H54 (cell line): ENCODE measurements at regions not wholly inside any gene's neighbourhood (a gene's known extent, or its start where the extent isn't known, plus 50 kb on each side); places are given as distances from the start of the nearest gene placed in this dataset.
"Not testable (repeated sequence)": the region's sequence is repeated elsewhere in the genome, so short reads cannot be mapped to it uniquely, and the experiment has no call there.

Source experiments
- DNase-seq: peaks from one replicate; pipeline ENCODE4 v3.0.0; 2011; ENCODE audit warnings: low spot score, mixed read lengths; ENCODE audit not compliant: insufficient read length
- FAIRE-seq: peaks from 3 replicates; lab custom pipeline; 2011; peaks lifted over from hg19 to GRCh38; lab: Jason Lieb, UNC
- POLR2A ChIP-seq: IDR thresholded peaks from 2 replicates; pipeline ENCODE4 v1.6.1; 2011; ENCODE audit warnings: low read depth, mild to moderate bottlenecking, low read length

DNA sequence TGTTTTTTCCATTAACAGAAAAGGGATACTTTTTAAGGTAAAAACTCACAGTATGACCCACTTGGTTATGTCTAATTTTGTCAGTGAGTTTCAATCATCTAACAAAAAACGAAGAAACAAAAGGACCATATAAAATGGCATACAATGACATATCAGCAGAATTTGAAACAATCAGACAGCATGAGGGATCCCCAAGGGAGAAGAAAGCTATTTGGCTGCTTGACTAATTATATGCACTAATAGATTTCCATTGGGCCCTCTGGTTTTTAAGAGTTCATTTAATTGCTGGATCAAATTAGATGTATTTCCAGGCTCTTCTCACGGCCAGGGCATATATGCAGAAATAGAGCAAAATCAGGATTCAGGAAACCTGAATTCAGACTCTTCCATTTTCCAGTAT lies 376.4 kb upstream of the GBE1 start:
- TF ChIP-seq POLR2A: no peak
- FAIRE-seq: no peak
- no peak for DNase-seq

DNA sequence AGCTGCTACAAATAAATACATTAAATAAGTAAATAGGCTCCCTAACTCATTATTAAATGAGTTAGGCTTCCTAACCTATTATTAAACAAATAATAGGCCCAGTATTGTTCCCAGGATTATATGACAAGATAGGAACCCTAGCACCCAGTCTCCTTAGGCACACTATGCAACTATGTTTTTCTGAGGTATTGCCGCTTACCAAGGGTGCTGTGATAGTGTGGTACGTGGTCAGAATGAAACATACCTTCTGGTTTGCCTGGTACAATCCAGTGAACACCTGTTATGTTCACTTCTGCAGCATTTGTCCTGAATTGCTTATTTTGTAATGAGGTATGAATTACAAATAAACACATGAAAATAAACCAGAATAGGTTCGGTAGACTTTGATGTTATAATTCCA lies 375.6 kb upstream of the GBE1 start:
- no peak for TF ChIP-seq POLR2A
- DNase-seq (no peak), FAIRE-seq (no peak)

DNA sequence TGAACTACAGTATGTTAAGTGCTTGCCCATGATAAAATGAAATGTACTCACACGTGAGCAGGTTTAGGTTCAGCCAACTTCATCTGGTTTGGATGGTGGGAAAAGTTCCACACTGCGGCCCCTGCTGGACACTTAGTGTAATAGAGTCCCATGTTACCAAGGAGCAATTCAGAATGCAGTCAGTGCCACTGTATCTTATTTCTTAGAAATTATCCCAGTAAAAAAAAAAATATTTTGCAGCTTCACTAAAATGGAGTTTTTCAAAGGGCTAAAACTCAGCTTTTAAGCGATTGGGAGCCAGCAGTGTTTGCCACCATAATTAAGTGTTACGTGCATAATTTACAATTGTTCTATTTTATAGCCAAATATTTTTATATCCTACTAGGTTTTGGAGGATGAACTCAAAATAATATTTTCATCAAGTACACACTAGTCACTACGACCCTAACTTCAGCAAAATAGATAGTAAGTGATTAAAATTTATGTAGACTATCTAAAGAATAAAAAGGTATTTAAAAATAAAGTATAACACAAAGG lies 371.7 kb upstream of the GBE1 start:
- DNase-seq: peak; percentile 30
- no peak for TF ChIP-seq POLR2A
- peak; percentile 73 for FAIRE-seq

DNA sequence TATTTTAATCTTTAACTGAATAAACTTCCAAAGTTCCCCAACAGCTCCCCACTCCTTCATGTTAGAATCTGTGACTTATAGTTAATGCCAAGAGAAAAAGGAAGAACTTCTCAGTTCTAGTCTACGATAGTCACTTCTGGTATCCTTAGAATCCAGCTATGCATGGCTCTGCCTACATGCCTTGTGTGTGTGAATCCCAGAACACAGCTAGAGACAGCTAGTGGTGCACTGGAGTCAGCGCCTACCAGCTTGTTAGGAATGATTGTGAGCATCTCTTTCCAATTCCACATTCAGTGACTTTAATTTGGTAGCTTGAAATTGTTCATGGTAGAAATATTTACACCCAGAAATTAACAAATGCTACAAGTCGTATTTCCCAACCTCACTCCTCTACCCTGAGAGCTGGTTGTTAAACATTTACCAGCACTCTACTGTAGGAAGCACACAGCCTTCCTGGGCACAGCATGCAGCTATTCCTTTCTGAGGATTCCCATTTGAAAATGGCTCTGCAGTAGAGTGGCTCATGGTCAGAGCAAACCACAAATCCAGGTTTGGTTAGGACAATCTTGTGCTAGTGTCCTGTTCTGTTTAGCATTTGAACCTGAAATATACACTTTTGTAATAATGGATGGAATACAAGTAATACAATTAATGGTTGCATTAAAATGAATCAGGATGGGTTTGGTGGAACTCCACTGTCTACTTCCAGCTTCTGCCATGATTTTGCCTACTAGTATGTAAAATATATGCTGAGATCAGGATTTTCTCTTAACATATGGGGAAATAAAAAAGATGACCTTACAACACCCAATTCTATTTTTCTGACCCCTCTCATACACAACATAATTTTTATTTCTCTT lies 371.0 kb upstream of the GBE1 start:
- FAIRE-seq (no peak), DNase-seq (no peak)
- no peak for TF ChIP-seq POLR2A

DNA sequence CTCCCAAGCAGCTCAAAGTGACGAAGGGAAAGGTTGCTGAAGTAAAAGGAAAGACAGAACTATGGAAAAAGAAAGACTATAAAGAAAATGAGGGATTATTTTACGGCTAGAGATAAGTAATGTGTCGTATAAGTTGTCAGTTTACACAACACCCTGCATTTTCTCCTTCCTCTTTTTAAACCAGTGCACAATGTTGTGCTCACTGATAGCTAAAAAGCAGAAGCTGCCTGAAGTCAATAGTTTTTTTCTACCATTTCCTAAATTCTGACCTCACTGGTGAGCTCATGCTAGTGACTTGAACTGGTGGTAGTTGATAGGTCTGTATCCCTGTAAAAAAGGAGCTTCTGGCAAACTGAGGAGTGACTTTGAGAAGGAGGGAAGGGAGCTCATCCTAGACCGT lies 368.6 kb upstream of the GBE1 start:
- DNase-seq (no peak), FAIRE-seq (no peak)
- no peak for TF ChIP-seq POLR2A

DNA sequence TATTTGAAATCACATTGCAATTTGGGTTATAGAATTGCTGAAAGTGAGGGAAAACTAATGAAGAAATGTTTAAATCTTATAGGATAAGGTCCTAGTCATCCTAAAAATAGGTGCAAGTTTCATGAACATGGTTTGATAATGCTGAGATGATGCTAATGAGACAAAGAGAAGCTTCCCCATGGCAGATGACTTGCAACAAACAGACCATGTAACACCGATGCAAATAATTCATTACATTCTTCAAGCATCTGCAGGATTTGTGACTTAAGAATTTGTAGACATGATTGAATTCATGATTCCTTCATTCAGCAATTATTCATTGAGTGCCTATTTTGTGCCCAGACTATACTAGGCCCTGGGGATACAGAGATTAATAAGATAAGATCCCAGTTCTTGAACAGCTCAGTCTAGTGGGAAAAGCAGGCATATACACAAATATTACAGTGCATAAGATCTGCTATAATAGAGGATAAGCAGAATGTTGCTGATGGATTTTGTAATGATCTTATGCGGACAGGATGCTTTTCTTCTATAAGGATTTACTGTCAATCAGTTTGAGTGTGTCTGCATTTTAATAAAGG lies 367.9 kb upstream of the GBE1 start:
- no peak for DNase-seq
- no peak for FAIRE-seq
- no peak for TF ChIP-seq POLR2A

DNA sequence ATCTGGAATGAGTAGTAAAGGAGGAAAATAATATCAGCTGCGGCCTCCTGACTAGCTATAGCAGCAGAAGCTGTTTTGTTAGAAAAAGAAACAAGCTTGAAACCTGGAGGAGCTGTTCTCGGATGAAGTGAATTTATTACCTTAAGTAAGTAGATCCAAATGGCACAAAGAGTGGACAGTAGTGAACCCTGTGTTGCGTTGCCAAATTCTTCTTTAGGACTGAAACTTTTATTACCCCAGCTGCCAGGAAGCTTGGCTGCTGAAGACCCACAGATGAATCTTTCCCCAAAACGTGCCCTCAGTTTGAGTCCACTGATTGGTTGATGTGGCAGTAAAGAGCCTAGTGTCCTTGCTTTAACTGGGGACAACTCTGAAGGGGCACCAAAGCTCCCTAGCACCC lies 366.8 kb upstream of the GBE1 start:
- FAIRE-seq: no peak
- no peak for DNase-seq
- no peak for TF ChIP-seq POLR2A

DNA sequence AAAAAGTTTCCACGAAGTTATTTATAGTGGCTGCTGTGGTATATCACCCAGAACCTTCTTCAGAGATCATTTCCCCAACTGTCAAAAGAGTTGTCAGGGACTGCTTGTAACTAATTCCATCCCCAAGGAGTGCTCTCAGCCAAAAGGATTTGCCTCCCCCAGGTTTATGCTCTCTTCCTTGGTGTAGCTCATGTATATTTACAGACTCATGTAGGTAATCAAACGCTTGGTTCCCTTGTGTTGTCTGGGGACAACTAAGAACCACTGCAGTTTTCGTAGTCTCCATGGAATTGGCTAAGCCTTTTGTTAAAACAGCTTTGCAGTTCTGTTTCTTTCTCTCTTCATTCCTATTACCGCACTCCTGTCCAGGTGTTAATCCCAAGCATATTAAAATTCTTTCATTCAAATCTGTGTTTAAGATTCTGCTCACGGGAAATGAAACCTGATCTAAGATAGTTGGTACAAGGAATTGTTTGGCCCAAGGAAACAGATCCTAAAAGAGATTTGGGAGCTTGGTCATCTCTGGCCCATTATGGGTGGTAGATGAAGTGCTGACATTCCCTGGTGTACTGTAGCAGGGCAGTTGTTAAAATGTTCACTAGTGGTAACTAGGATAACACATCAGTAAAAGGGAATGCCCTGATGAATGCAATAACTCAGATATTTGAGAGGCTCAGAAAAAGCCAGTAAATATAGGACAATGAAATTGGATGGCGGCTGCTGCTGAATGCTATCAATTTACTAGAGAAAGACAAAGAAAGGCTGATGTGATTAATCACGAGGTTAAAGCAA lies 361.3 kb upstream of the GBE1 start:
- no peak for TF ChIP-seq POLR2A
- FAIRE-seq: no peak
- DNase-seq: no peak

DNA sequence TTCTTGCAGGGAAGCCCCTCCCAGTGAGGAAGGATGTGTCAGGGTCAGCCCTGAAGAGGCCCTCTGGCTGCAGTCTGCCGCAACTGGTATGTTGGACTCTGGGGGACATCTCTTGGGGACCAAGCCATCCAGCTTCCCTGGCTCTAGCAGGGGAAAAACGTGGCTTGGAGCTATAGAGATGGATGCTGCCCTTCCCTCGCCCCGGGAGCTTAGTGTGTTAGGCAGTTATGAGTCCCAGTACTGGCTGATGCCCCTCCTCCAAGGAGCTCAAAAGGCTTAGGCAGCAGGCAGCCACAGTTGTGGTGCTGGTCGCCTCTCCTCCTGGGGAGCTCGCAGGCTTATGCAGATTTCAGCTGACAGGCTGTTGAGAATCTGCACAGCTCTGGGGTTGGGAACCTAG lies 353.1 kb upstream of the GBE1 start:
- DNase-seq (no peak), FAIRE-seq (no peak)
- TF ChIP-seq POLR2A: no peak

DNA sequence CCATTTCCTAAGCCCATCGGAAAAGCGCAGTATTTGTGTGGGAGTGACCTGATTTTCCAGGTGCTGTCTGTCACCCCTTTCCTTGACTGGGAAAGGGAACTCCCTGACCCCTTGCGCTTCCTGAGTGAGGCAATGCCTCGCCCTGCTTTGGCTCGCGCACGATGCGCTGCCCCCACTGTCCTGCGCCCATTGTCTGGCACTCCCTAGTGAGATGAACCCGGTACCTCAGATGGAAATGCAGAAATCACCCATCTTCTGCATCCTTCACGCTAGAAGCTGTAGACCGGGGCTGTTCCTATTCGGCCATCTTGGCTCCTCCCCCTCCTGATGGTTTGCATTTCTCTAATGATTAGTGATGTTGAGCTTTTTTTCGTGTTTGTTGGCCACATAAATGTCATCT lies 349.3 kb upstream of the GBE1 start:
- not testable (repeated sequence) for FAIRE-seq

DNA sequence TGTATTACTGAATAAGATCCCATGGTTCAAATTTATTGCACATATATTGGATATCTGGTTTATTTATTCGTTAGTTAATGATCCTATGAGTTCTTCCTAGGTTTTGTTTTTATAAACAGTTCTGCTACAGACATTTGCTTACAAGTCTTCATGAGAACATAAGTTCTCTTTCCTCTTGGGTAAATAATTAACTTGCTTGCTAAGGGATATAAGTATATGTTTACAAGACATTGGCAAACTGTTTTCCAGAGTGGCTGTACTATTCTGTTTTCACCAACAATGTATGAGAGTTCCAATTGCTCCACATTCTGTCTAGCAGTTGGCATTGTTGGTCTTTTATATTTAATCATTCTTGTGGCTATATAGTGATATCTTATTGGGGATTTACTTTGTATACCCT lies 341.8 kb upstream of the GBE1 start:
- no peak for TF ChIP-seq POLR2A
- DNase-seq (no peak), FAIRE-seq (peak; percentile 52)

More for the DNA sequence above, 349.3 kb upstream of the GBE1 start:
- not testable (repeated sequence) for DNase-seq

DNA sequence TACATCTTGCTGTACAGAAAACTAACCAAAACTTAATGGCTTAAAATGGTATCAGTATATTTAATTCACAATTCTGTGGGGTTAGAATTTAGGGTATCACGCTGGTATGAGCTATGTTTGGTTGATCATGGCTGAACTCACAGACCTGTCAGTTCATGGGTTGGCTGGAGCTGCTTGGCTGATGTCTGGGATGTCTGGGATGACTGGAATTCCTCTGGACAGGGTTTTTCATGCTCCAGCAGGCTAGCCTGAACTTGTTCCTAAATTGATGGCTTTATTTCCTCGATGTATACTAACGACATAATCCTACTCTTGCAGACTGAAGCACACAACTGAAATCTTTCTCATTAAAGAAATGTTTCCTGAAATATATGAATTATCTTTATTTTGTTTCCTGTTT lies 338.9 kb upstream of the GBE1 start:
- no peak for FAIRE-seq
- TF ChIP-seq POLR2A: no peak
- DNase-seq: no peak

DNA sequence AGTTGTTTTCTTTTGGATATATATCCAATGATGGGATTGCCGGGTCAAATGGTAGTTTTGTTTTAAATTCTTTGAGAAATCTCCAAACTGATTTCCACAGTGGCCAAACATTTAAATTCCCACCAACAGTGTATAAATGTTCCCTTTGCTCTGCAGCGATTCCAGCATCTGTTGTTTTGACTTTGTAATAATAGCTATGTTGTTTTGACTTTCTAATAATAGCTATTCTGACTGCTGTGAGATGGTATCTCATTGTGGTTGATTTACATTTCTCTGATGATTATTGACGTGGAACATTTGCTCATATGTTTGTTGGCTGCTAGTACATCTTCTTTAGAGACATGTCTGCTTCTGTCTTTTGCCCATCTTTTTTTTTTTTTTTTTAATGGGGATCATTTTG lies 332.2 kb upstream of the GBE1 start:
- no peak for TF ChIP-seq POLR2A
- no peak for FAIRE-seq
- no peak for DNase-seq

DNA sequence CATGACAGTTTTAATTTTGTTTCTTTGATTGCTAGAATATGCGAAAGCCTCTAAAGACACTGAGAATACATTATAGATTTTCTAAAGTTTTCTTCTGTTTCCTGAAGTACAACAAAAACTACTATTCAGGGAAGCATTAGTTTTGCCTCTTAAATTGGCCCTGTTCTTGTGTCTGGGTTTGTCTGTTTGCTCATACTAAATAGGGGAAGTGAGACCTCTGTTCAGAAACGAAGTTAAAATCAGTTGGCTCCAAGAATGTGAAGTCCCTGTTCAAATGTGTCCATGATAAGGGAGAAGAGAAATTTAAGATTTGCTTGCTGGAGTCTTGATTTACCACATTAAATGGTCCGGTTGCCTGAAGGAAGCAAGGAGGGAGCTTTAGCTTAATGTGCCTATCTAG lies 327.3 kb upstream of the GBE1 start:
- TF ChIP-seq POLR2A: no peak
- DNase-seq (no peak), FAIRE-seq (no peak)

DNA sequence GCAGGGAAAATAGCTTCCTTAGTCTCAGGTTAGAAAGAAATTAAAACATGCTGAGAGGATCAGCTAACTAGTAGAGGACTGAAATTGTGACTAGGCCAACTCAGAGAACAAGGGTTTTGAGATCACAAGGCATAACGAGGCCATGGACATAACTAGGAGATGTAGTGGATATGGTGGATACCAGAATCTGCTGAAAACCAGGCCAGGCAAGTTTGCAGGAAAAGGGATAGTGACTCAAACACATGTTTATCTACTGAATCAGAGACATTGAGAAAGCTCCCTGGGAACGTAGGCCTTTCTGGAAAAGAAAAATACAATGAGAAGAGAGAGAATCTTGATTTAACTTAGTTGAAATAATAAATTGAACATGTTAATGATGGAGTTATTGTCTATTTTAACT lies 326.5 kb upstream of the GBE1 start:
- FAIRE-seq (peak; percentile 95), DNase-seq (peak; percentile 11)
- no peak for TF ChIP-seq POLR2A
